SIG-M5 treated with dmso at 0.1 percent for 504 hours (cell line): ENCODE measurements at regions not wholly inside any gene's neighbourhood (a gene's known extent, or its start where the extent isn't known, plus 50 kb on each side); places are given as distances from the start of the nearest gene placed in this dataset.

Experiments used
- DNase-seq: peaks from one replicate; lab custom pipeline; 2025; ENCODE audit not compliant: unreplicated experiment; lab: John Stamatoyannopoulos, UW

DNA sequence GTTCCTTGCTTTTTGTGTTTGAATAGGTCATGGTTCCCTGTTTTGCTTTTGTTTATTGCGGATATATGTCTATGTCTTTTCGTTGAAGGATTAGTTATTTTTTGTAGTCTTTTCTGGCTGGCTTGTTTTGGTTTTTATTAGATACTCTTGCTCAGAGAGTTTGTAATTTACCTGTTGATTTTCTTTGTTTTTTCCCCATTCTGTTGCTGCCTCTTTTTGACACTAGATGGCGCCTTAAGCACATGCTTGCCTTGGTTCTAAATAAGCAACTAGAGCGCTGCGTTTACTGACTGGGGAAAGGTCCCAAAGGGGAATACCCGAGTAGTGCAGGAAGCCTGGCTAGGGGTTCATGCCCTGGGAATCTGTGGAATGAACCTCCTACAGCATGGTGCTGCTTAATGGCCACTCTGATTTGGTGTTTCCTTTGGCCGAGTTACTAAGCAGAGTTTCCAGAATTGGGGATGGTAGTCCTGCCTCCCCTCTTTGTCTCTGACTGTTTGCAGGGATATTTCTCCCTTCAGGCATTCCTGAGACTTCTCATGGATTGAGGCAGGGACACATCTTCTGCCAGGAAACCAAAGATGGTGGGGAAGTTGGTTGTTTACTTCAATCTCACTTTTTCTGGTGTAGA lies 143.2 kb downstream of the PTPRU start:
- DNase-seq = no peak
